GM19452 (cell line): ENCODE measurements at regions not wholly inside any gene's neighbourhood (a gene's known extent, or its start where the extent isn't known, plus 50 kb on each side); places are given as distances from the start of the nearest gene placed in this dataset.

Experiments
- ATAC-seq: cut with Tn5 transposase; IDR thresholded peaks from one replicate; pipeline ENCODE4 v1.9.1; 2021; ENCODE audit not compliant: unreplicated experiment

DNA sequence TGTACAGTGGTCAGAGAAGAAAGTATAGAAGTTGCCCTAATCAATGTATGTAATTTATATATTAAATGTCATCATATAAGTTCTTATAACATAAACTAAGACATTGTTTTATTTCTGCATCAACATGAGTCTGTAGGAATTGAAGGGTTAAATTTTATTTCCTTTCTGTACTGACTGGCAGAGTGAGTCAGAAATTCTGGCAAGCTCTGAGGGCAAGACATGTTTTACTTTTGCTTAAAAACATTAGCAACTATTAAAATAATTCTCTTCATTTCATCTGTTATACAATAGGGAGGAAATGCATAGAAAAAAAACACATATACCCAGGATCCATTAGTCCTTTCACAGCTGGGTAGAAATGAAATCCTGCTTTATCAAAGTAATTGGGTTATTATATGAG, 171.4 kb upstream of the ALCAM start:
- no peak for ATAC-seq

DNA sequence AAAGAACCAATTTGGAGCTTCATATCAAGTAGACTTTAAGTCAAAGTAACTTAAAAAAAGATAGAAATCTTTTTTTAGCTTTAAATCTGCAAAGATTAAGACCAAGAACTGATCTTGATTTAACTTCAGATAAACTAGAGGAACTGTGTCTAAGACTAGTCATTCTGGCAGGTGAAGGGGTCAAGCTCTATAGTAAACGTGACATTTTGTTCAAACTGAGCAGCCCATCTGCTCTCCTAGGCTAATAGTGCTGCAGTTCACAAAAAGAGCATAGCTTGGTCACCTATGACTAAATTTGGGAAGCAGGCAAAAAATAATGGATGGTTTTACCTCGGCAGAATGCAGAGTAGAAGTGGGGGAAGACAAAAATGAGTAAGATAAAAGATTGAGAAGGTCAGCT, 168.8 kb upstream of the ALCAM start:
- ATAC-seq = no peak

DNA sequence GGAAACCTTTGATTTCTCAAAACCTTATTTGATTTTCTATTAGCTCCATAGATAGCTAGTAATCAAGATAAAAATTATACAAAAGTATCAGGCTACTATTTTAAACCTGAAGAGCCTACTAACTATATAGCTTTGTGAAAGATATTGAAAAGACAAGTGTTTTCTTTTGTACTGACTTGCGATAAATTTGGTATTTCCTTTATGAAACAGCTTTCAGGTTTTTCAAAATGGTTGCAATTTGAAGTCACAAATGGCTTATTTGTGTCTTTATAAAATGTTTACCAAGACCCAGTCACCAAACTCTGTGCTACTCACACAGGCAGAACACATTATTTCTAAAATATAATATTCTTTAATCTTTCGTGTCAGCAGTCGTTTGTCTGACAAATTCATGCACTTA, 167.5 kb upstream of the ALCAM start:
- ATAC-seq = no peak

DNA sequence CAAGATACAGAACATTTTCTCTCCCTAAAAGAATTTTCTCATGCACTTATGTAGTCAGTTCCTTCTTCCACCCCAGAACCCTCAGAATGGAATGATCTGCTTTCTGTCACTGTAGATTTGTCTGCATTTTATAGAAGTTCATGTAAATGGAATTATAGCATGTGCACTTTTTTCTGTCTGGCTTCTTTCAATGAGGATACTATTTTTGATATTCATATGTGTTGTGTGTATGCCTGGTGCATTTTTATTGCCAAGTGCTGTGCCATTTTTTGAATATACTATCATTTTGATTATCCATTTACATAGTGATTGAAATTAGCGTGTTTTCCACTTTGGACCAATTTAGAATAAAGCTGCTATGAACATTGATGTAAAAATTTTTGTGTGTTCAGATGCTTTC, 156.6 kb upstream of the ALCAM start:
- ATAC-seq = no peak

DNA sequence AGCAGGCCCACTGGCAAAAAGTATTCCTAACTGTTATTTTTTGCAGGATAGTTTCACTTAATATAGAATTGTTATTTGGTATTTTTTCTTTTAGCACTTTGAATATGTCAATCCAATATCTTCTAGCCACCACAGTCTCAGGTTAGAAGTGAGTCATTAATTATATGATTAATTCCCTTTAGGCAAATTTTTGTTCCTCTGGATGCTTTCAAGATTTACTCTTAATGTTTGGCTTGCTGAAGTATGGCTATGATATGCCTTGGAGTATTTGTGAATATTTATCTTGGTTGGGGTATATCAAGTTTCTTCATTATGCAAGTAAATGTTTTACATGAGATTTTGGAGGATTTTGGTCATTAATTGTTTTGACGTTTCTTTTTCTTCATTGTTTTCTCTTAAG, 152.1 kb upstream of the ALCAM start:
- ATAC-seq = no peak

DNA sequence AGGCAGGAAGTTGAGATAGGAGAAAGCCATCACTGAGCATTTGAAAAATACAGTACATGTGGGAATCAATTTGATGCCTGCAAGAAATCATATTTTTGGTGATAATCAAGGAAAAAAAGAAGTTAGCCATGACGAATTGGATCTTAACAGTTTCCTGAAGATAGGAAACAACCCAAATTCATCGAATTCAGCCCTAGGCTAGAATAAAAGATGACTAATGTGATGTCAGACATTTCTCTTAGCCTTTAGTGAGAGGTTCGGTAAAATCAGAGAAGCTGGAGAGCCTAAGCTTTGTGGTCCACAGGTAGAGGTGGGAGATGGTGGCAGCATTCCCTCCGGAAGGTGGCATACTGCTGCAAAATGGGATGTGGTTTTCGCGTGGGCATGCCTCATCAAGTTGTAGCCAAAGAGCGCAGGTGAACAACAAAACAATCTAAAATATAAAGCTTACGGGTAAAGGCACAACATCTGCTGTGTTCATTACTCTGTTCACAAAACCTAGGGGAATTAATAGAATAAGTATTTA, 144.1 kb upstream of the ALCAM start:
- no peak for ATAC-seq

DNA sequence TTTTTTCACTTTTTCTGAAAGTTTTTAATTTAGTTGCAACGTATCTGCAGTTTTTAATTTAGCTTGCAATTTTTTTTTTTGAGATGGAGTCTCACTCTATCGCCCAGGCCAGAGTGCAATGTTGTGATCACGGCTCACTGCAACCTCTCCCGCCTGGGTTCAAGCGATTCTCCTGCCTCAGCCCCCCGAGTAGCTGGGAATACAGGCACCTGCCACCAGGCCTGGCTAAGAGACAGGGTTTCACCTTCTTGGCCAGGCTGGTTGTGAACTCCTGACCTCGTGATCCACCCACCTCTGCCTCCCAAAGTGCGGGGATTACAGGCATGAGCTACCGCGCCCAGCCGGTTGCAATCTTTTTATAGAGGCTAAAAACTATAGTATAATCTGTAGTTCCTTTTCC, 142.9 kb upstream of the ALCAM start:
- no peak for ATAC-seq

DNA sequence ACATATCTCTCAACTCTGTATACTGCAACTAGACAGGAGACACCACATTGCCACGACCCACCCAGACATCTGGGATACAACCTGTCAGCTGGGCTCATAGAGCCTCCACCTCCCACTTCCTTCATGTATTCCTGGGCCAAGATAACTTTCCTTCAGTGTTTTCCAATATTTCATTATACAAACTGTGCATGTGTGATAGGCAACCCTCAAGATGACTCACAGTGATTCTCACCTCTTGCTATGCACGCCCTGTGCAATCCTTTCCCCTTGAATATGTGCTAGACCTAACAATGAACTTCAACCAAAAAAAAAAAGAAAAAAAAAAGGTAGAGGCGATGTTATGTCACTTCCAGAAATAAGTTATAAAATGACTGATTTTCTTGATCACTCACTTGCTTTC, 138.0 kb upstream of the ALCAM start:
- ATAC-seq = no peak

DNA sequence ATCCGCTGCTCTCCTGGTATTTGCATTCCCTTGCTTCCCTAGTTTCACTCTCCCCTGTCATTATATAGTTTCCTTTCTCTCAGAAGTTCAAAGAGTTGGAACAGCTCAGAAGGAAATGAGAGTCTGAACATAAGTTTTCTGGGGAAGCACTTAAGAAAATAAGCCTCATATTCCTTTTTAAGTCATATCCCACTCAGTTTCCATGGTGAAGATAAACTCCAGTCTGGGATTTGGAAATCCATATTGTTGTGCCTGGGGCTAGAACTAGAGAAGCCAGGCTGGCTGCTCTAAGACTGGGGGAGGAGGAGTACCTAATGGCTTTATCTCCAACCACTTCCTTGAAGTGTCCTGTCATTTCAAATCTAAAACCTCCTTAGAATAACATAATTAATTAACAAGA, 134.2 kb upstream of the ALCAM start:
- no peak for ATAC-seq

DNA sequence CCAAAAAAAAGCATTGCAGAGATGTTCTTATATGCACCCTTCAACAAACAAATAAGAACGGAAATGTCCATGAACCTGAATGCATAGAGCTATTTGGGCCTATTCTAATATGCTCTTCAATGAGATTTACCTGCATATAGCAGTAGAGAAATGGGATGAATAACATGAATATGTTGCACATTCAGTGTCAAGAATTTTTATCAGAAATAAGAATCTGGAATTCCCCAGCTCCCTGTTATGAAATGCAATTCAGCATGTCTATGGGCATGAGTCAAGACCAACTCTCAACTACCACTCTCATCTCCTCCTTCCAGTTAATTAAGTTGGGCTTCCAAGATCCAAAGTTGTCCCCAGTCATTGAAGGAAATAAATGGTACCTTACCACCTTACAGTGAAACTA, 133.7 kb upstream of the ALCAM start:
- no peak for ATAC-seq

DNA sequence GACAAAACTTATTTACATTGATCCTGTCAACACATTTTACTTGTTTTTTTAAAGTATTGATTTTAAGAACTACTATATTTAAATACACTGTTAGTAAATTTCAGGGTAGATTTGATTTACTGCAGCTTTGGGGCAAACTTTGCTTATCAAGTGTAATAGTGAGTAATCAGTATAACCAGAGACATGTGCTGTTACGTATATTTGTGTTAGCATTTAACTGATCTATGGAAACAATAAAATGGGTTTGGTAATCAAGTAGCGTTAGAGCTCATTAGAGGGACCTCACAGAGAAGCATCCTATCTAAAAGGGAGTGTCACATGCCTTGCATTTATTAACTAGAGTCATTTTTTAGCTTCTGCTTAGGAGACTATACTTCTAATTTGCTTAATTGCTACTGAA, 131.5 kb upstream of the ALCAM start:
- no peak for ATAC-seq

DNA sequence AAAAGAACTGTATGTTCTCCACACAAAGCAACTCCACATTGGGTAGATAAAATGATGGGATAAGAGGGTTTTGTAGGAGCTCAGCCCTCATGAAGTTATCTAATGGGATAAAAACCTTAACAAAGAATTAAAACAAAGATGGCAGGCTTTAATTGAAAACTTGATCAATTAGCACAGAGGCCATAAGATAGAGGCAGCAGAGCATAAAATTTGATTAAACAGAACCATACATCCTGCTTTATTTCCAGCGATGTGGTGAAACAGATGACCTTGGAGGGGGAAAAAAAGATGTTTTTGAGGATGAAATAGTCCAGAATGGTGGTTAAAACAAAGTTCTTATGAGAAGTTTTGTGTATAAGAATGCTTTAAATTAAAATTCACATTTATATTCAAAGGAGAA, 130.9 kb upstream of the ALCAM start:
- ATAC-seq = no peak

DNA sequence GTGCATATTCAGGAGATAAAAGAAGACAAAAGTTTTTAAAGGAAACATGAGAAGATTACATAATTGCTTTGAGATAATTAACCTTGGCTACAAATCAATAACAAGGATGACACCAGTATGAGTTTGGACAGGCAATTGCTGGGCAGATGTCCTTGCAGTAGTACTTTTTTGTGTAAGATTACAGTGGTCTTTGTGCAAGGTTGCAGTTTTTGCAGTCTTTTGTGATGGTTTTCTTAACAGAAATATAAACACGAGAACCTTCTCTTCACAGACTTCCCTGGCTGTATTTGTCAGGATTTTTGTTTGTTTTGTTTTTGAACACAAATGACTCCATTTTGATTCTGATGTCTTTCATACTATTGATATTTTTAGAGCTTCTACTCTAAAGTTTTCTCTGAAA, 128.3 kb upstream of the ALCAM start:
- ATAC-seq = no peak

DNA sequence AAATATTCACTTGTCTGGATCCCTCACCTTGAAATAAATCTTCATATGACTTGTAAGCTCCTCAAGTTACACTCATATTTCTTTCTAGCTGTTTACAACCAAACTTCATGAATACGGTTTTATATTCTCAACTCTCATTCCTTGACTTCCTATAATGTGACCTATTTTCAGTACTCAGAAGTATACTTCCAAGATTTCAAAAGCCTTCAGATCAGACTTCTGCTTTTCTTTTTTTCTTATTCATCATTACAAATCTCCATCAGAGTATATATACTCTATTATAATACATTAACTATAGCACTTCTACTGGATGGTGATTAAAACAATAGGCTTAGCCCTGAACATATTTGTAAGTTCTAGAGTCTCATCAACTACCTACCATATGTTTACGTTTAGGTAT, 123.6 kb upstream of the ALCAM start:
- no peak for ATAC-seq

DNA sequence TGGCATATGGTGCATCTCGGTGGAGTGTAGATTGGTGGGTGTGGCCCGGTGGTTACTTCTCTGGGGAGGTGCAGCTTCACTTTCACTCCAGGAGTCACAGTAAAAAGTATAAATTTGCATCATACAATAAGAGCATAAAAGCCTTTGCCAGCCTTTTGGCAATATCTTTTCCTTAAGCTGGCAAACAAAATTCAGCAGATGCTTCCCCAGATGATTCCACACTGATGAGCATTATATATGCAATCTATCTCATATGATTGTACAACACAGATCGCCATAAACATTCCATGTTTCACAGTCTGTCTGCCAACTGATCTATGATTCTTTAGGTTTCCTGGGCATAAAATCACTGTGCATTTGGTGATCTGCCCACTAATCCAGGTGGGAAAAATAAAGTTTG, 120.2 kb upstream of the ALCAM start:
- no peak for ATAC-seq

DNA sequence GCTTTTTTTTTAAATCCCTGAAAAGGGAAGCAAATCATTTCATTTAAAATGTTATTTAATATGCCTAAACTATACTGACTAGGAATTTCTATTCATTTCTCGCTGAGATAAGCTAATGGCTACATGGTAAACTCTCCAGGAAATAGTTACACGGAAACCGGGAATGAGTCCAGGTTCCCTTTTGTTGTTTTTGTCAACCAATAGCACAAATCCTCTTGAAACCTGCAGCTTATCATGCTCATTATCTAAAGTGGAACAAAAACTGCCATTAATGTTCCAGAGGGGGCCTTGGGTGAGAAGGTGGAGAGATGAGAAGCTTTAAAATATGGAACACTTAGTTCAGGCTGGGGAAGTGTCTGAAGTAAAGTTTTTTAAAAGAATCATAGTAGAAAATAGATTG, 113.5 kb upstream of the ALCAM start:
- ATAC-seq = no peak

DNA sequence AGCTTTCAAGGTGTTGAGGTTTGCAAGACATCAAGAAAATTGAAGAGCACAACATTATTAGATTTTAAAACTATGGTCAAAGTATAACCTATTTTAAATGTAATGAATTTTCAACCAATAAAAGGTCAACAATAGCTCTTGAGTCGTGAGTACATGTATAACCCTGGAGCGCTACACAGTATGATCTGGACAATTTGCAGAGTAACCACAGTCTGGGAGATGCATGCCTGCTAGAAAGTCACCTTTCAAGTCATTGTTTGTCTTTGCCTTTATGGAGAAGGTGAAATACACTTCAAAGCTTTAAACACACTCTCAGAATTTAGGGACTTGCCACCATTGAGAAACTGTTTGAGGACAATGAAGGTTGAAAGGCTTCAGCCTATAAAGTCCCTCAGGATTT, 112.6 kb upstream of the ALCAM start:
- no peak for ATAC-seq

DNA sequence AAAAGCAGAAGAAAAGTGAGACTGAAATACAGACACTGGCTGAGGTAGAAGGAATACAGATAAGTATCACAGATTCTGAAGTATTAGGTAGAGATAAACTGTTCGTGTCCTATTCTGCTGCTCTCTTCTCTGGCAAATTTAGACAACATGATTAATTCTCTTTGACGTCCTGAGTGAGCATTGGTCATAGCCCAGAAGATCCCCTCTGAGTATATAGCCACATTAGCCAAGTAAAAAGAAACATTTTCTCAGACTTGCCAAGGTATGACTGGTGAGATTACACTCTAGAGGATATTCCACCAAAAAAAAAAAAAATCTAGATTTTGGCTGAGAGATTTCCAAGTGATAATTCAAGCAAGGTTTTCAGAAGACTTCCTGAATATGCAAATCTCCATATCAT, 111.4 kb upstream of the ALCAM start:
- no peak for ATAC-seq

DNA sequence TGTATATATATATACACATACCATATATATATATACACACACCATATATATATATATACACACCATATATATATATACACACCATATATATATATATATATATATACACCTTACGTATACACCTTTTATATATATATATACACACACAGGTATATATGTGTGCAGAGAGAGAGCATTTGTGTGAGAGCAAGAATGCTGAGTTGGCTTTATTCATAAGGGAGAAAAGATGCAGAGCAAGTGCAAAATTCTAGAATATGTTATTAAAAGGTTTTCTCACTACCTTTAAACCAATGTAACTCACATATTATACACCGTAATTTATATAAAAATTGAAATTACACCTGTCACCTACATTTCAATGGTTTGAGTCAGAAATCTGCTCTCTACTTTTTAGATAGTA, 107.2 kb upstream of the ALCAM start:
- no peak for ATAC-seq

DNA sequence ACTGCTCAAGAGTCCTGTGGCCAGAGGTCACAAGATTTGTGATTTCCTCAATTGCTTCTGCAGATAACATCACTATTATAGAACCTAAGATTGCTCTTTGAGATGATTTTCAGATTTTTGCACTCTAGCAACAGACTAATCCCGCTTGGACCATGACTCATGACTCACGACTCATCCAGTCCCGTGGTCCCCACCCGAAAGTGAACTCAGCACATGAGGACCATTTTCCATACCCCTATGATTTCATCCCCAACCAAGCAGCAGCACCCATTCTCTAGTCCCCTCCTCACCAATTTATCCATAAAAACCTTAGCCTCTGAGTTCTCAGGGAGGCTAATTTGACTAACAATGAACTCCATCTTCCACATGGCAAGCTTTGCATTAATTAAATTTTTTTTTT, 106.3 kb upstream of the ALCAM start:
- no peak for ATAC-seq

DNA sequence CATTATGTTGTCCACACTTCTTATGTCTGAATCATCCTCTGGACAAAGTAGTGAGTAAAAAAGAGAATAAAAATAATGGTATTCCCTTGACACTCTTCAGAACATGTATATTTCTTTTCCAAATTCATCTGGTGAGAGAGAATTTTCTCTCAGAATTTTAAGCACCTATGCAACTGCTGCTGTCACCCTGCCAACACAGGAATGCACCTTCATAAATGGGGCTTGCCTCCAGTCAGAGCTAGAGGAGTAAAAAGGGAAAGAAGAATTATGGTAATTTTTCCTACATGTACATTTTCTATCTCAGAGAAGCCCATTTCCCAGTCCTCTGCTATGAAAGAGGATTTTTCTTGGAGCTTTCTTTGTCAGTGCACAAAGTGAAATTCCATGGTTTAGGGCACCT, 92.2 kb upstream of the ALCAM start:
- ATAC-seq = no peak

DNA sequence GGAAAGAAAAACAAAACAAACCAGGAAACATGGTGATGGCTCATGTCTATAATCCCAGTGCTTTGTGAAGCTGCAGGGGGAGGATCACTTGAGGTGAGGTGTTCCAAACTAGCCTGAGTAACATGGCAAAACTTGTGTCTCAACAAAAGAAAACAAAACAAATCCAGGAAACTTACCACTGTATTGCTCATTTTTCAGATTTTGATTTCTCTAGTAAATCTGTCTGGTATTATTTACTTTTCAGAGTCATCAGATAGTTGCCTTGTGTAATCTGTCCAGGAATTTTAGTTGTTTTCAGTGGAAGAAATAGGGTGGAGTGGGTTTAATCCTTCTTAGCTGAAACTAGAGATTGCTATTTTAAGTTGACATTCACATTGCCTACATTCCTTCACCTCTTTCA, 91.8 kb upstream of the ALCAM start:
- ATAC-seq = no peak

DNA sequence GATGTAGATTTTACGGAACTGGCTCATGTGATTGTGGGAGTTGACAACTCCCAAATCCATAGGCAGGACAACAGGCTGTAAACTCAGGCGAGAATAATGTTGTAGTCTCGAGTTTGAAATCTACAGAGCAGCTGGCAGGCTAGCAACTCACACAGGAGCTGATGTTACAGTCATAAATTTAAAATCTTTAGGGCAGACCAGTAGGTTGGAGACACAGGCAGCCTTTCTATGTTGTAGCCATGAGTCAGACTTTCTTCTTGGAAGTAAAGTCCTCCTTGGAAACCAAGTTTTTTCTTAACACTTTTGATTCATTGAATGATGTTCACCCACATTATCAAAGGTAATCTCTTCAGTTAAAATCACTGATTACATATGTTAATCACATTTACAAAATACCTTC, 89.1 kb upstream of the ALCAM start:
- ATAC-seq = no peak

DNA sequence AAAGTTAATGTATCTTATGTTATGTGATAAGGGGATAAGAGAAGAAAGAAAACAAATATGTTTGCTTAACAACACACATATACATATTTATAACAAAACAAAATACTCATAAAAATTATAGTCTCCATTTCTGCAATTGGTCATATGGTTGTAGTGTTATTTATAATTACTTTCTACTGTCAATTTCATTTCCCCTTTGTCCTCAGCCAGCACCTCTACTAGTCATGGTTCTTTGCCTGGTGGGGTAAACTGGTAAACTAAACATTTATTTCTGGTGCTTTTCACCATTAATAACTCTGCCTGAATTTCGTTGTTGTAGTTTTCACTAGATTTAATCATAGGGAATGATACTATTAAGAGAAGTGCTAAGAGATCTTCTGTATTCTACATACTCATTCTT, 88.0 kb upstream of the ALCAM start:
- no peak for ATAC-seq
